ENCODE measurements at regions not wholly inside any gene's neighbourhood (a gene's known extent, or its start where the extent isn't known, plus 50 kb on each side); places are given as distances from the start of the nearest gene placed in this dataset.

DNA sequence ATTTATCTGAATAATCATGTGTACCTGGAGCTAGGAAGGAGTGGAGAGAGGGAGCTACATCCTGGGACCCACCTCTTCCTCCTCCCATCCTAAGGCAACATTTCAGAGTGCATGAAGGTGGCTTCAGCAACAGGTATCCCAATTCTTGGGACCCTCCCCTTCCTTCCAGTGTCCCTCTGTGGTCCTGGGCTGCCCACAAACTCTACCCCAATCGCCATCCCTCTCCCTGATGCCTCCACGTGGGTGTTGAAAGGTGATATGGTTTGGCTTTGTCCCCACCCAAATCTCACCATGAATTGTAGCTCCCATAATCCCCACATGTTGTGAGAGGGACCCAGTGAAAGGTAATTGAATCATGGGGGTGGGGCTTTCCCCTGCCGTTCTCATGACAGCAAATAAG, 121.4 kb downstream of the MED10 start:
- TF ChIP-seq CTCF (IDR thresholded peaks at IDR 0.05) (no peak), POLR2A (IDR thresholded peaks at IDR 0.05) (no peak), POLR2AphosphoS5 (IDR thresholded peaks at IDR 0.05) (no peak), EP300 (IDR thresholded peaks at IDR 0.05; ENCODE audit: low read depth) (no peak)

Measured in transverse colon (tissue), 4 donors.